Nephron (organoid): ENCODE measurements at regions not wholly inside any gene's neighbourhood (a gene's known extent, or its start where the extent isn't known, plus 50 kb on each side); places are given as distances from the start of the nearest gene placed in this dataset.

Experiments
- H3K27ac Mint-ChIP-seq, 3 experiments: 2 replicates each; pipeline ENCODE4 v1.8.0; 2020; ENCODE audit warnings: mixed read lengths in 3 of 3, mild to moderate bottlenecking in 2 of 3, moderate library complexity in 1 of 3
- H3K27me3 Mint-ChIP-seq: 2 replicates; pipeline ENCODE4 v1.8.0; 2021; ENCODE audit warnings: low read depth, mild to moderate bottlenecking, moderate library complexity, mixed read lengths
- H3K36me3 Mint-ChIP-seq: 2 replicates; pipeline ENCODE4 v1.8.0; 2020; ENCODE audit warnings: low read depth, mixed read lengths
- H3K4me1 Mint-ChIP-seq: 2 replicates; pipeline ENCODE4 v1.8.0; 2020; ENCODE audit warnings: mixed read lengths
- H3K4me3 Mint-ChIP-seq, 3 experiments: 2 replicates each; pipeline ENCODE4 v1.8.0; 2020; ENCODE audit warnings: mild to moderate bottlenecking in 3 of 3, mixed read lengths in 3 of 3, moderate library complexity in 2 of 3
- H3K9me3 Mint-ChIP-seq: 2 replicates; pipeline ENCODE4 v1.8.0; 2020; ENCODE audit warnings: mixed read lengths
- CTCF ChIP-seq, 3 experiments: fragments of 200-600 bp; sonication (generic); IDR thresholded peaks; one replicate each; pipeline ENCODE4 v1.5.0; 2021; ENCODE audit warnings: antibody characterized with exemption in 3 of 3; ENCODE audit not compliant: unreplicated experiment in 3 of 3

GRCh38 chr16:65272699-65273414, 151.0 kb upstream of the CDH11 start:
- H3K9me3 Mint-ChIP-seq: no peaks in the 10 kb centered on the region
- peaks cover 3% of the 10 kb centered on the region for H3K27me3 Mint-ChIP-seq
- no peak overlapping the region for H3K27ac Mint-ChIP-seq
- no peak for TF ChIP-seq CTCF (IDR thresholded peaks at IDR 0.05; ENCODE audit: unreplicated experiment in 3 of 3)
- H3K4me3 Mint-ChIP-seq: no peak overlapping the region
- no peaks in the 10 kb centered on the region for H3K4me1 Mint-ChIP-seq
- H3K36me3 Mint-ChIP-seq: no peaks in the 10 kb centered on the region

- Mint-ChIP-seq H3K4me1 (no peaks in the 10 kb centered on the region), H3K4me3 (no peak overlapping the region), H3K36me3 (no peaks in the 10 kb centered on the region), H3K27me3 (peaks cover 3% of the 10 kb centered on the region), H3K9me3 (no peaks in the 10 kb centered on the region), H3K27ac (no peak overlapping the region)
- TF ChIP-seq CTCF (IDR thresholded peaks at IDR 0.05; ENCODE audit: unreplicated experiment in 3 of 3): no peak
These were observed 150.1 kb upstream of the CDH11 start for GRCh38 chr16:65271996-65272395.

DNA sequence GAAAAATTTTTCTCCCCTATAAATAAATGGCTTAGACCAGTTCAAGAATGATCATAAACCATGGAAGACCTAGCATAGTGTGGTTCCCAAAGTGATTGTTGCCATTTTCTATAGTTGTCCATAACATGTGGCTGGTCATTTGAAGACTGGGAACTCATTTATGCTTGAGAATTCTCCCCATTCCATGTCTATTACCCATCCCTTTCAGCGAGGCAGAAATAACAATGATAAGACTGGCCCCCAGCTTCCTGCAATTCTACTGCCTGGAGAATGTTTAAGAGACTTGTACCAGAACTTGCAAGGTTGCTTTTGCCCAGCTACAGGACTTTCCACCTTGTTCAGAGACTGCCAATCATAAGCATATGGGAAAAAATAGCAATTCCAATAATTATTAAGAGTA, 146.5 kb upstream of the CDH11 start:
- Mint-ChIP-seq H3K9me3 (peaks cover 4% of the 10 kb centered on the region), H3K27me3 (peaks cover 3% of the 10 kb centered on the region), H3K27ac (no peak overlapping the region), H3K36me3 (no peaks in the 10 kb centered on the region), H3K4me1 (no peaks in the 10 kb centered on the region), H3K4me3 (no peak overlapping the region)
- no peak for TF ChIP-seq CTCF (IDR thresholded peaks at IDR 0.05; ENCODE audit: unreplicated experiment in 3 of 3)

GRCh38 chr16:65263896-65264295, 142.0 kb upstream of the CDH11 start:
- Mint-ChIP-seq H3K36me3 (peaks cover 4% of the 10 kb centered on the region), H3K4me1 (no peaks in the 10 kb centered on the region), H3K9me3 (peaks cover 13% of the 10 kb centered on the region), H3K27ac (no peak overlapping the region), H3K4me3 (no peak overlapping the region), H3K27me3 (no peaks in the 10 kb centered on the region)
- TF ChIP-seq CTCF (IDR thresholded peaks at IDR 0.05; ENCODE audit: unreplicated experiment in 3 of 3): no peak

DNA sequence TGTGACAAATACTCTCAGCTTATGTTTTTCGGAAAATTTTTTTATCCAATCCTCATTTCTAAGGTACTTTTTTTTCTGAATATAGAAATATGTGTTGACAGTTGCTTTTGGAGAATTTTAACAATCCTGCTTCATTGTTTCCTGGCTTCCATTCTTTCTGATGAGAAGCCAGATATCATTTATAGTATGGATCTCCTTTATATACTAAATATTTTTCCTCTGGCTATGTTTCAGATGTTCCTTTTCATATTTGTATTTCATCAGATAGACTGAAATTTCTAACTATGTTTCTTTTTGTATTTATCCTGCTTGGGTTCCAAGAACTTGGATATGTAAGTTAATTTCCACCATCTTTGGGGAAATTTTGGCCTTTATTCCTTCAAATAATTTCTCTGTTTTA, 138.9 kb upstream of the CDH11 start:
- Mint-ChIP-seq H3K27me3 (no peaks in the 10 kb centered on the region), H3K27ac (no peak overlapping the region), H3K4me3 (no peak overlapping the region), H3K9me3 (peaks cover 14% of the 10 kb centered on the region), H3K36me3 (peaks cover 4% of the 10 kb centered on the region), H3K4me1 (no peaks in the 10 kb centered on the region)
- TF ChIP-seq CTCF (IDR thresholded peaks at IDR 0.05; ENCODE audit: unreplicated experiment in 3 of 3): no peak

GRCh38 chr16:65254144-65254543, 132.3 kb upstream of the CDH11 start:
- Mint-ChIP-seq H3K27me3 (no peaks in the 10 kb centered on the region), H3K4me1 (peaks cover 14% of the 10 kb centered on the region), H3K9me3 (peaks cover 3% of the 10 kb centered on the region), H3K36me3 (no peaks in the 10 kb centered on the region), H3K27ac (no peak overlapping the region), H3K4me3 (no peak overlapping the region)
- TF ChIP-seq CTCF (IDR thresholded peaks at IDR 0.05; ENCODE audit: unreplicated experiment in 3 of 3): no peak
